ENCODE measurements at regions not wholly inside any gene's neighbourhood (a gene's known extent, or its start where the extent isn't known, plus 50 kb on each side); places are given as distances from the start of the nearest gene placed in this dataset.

DNA sequence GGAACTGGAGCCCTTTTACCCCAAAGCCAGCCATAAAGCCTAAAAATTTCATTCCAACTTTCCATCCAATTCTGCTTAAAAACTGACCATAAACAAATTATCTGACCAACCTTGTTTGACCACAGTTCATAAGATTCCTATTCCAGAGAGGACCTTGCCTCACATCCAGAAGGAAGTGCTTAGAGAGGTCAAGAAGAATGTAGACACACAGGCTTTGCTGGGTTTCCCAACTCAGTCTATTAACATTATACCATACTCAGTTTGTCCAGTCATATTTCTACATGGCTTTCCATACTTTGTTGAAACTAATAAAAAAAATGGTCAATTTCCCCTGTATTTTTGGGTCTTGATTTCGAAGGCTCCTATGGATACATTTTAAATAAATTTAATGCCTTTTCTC is 1522.5 kb downstream of the ARAP2 start:
- TF ChIP-seq, protein P1, sequence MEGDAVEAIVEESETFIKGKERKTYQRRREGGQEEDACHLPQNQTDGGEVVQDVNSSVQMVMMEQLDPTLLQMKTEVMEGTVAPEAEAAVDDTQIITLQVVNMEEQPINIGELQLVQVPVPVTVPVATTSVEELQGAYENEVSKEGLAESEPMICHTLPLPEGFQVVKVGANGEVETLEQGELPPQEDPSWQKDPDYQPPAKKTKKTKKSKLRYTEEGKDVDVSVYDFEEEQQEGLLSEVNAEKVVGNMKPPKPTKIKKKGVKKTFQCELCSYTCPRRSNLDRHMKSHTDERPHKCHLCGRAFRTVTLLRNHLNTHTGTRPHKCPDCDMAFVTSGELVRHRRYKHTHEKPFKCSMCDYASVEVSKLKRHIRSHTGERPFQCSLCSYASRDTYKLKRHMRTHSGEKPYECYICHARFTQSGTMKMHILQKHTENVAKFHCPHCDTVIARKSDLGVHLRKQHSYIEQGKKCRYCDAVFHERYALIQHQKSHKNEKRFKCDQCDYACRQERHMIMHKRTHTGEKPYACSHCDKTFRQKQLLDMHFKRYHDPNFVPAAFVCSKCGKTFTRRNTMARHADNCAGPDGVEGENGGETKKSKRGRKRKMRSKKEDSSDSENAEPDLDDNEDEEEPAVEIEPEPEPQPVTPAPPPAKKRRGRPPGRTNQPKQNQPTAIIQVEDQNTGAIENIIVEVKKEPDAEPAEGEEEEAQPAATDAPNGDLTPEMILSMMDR (IDR thresholded peaks at IDR 0.05) = no peak
- no peak for TF ChIP-seq POLR2A (IDR thresholded peaks at IDR 0.05)

Data from right lobe of liver (tissue), 4 donors.